ENCODE measurements at regions not wholly inside any gene's neighbourhood (a gene's known extent, or its start where the extent isn't known, plus 50 kb on each side); places are given as distances from the start of the nearest gene placed in this dataset.

DNA sequence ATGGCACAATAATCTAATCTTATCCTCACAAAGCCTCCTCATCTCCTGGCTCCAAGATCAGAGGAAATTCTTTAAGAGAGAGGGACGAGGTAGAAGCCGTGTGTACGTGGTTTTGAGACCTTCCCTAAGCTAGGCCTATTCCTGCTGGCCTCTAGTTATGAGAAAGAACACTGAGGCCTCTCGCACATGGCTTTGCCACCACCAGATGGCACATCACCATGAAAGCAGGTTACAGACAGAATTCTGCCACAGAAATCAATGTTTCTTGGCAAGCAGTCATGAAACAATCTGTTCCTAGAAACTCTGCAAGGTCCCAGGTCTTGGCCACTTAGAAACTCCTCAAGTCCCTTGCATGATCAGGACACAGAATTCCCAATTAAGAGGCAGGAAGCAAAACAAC, 268.2 kb upstream of the TAS2R1 start:
- BruUV-seq (replicated peaks) = no TSS peak
- Histone ChIP-seq H3K36me3 (ENCODE audit: low read depth) (no peaks in the 10 kb centered on the region), H3K4me2 (no peak overlapping the region), H3K9me2 (ENCODE audit: insufficient read depth) (no peaks in the 10 kb centered on the region), H3K27me3 (ENCODE audit: insufficient read depth, low read depth) (no peaks in the 10 kb centered on the region), H3K79me2 (ENCODE audit: low read depth) (no peaks in the 10 kb centered on the region), H3K9me3 (ENCODE audit: insufficient read depth, low read depth) (0 out of 2 replicates have a peak, but pooled peaks cover 11% of the 10 kb centered on the region), H2AFZ (no peak overlapping the region), H3K4me3 (no peak overlapping the region), H3K4me1 (replicated peaks; ENCODE audit: insufficient read depth) (no peaks in the 10 kb centered on the region), H3F3A (ENCODE audit: insufficient read depth, low read depth) (no peaks in the 10 kb centered on the region), H3K27ac (no peak overlapping the region), H4K20me1 (ENCODE audit: insufficient read depth) (no peaks in the 10 kb centered on the region)
- TF ChIP-seq, protein P1, sequence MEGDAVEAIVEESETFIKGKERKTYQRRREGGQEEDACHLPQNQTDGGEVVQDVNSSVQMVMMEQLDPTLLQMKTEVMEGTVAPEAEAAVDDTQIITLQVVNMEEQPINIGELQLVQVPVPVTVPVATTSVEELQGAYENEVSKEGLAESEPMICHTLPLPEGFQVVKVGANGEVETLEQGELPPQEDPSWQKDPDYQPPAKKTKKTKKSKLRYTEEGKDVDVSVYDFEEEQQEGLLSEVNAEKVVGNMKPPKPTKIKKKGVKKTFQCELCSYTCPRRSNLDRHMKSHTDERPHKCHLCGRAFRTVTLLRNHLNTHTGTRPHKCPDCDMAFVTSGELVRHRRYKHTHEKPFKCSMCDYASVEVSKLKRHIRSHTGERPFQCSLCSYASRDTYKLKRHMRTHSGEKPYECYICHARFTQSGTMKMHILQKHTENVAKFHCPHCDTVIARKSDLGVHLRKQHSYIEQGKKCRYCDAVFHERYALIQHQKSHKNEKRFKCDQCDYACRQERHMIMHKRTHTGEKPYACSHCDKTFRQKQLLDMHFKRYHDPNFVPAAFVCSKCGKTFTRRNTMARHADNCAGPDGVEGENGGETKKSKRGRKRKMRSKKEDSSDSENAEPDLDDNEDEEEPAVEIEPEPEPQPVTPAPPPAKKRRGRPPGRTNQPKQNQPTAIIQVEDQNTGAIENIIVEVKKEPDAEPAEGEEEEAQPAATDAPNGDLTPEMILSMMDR (conservative IDR thresholded peaks at IDR 0.05) = peak; percentile 76
- TF ChIP-seq EZH2 (IDR thresholded peaks at IDR 0.05; ENCODE audit: low read depth) = no peak
- no peak for DNase-seq
- intact Hi-C loops (cut with micrococcal nuclease; ENCODE audit: unreplicated experiment) = no loop called here
- ChIA-PET POLR2A (ENCODE audit: unreplicated experiment) (no interaction called here), CTCF (no interaction called here)

DNA sequence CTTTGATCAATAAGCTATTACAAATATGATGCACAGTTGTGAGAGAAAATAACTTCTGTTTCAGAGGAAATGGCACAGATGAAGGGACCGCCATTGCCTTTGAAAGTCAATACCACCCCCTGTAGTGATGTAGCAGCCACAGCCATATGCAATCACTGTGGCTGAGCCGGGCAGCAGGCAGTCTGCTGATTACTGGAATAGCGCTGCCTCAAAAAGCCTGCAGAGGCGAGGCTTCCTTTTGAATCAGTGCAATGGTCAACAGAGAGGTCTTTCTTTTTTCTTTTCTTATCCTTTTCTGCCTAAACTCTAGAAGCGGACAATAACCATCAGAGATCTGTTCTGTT, 265.1 kb upstream of the TAS2R1 start:
- Histone ChIP-seq H3K4me1 (replicated peaks; ENCODE audit: insufficient read depth) (no peaks in the 10 kb centered on the region), H3K9me3 (ENCODE audit: insufficient read depth, low read depth) (0 out of 2 replicates have a peak, but pooled peaks cover 11% of the 10 kb centered on the region), H4K20me1 (ENCODE audit: insufficient read depth) (no peaks in the 10 kb centered on the region), H3K4me2 (no peak overlapping the region), H3K27ac (no peak overlapping the region), H3F3A (ENCODE audit: insufficient read depth, low read depth) (no peaks in the 10 kb centered on the region), H3K79me2 (ENCODE audit: low read depth) (no peaks in the 10 kb centered on the region), H3K27me3 (ENCODE audit: insufficient read depth, low read depth) (no peaks in the 10 kb centered on the region), H3K4me3 (no peak overlapping the region), H3K9me2 (ENCODE audit: insufficient read depth) (no peaks in the 10 kb centered on the region), H3K36me3 (ENCODE audit: low read depth) (no peaks in the 10 kb centered on the region), H2AFZ (no peak overlapping the region)
- CTCF ChIA-PET = no interaction called here
- DNase-seq = no peak
- POLR2A ChIA-PET (ENCODE audit: unreplicated experiment) = interaction anchor here (0.7 kb wide), 1 partner anchor 24 kb away, joined by 3 read pairs; no protein-coding TSS in a partner anchor
- intact Hi-C loops (cut with micrococcal nuclease; ENCODE audit: unreplicated experiment) = no loop called here
- TF ChIP-seq, protein P1 (conservative IDR thresholded peaks at IDR 0.05) = no peak
- no peak for TF ChIP-seq EZH2 (IDR thresholded peaks at IDR 0.05; ENCODE audit: low read depth)
- BruUV-seq (replicated peaks) = no TSS peak

DNA sequence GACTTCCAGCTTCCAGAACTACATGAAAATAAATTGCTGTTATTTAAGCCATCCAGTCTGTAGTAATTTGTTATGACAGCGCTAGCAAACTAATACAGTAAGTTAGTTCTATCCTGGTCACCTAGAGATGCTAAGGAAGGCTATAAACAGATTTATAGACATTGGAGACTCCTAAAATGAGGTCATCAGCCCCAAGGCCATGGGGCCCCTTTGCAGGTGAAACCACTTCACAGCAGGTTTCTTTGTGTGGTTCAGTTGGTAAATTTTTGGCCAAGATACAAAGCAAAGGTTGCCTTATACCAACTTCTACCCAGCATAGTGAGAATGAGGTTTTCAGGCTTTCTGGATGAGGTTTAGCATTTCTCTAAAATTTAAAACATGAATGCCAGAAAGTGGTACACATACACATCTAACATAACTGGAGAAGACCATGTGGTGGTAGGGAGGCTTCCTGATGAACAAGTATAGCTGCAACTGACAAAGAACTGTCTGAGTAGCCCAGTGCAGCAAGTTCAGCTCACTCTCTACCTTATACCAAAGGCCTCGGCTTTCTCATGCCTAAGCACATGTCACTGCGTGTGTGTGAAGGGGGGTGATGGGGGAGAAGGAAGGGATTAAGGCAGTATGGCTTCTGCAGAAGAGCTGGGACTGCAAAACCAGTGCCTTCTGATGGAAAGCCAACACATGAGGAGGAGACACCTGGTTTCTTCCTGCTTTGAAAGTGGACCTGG, 264.6 kb upstream of the TAS2R1 start:
- BruUV-seq (replicated peaks) = no TSS peak
- Histone ChIP-seq H3K4me3 (no peak overlapping the region), H4K20me1 (ENCODE audit: insufficient read depth) (no peaks in the 10 kb centered on the region), H3K36me3 (ENCODE audit: low read depth) (no peaks in the 10 kb centered on the region), H3K4me2 (no peak overlapping the region), H3K4me1 (replicated peaks; ENCODE audit: insufficient read depth) (no peaks in the 10 kb centered on the region), H3F3A (ENCODE audit: insufficient read depth, low read depth) (no peaks in the 10 kb centered on the region), H3K9me3 (ENCODE audit: insufficient read depth, low read depth) (0 out of 2 replicates have a peak, but pooled peaks cover 11% of the 10 kb centered on the region), H3K79me2 (ENCODE audit: low read depth) (no peaks in the 10 kb centered on the region), H3K9me2 (ENCODE audit: insufficient read depth) (no peaks in the 10 kb centered on the region), H3K27me3 (ENCODE audit: insufficient read depth, low read depth) (no peaks in the 10 kb centered on the region), H3K27ac (no peak overlapping the region), H2AFZ (no peak overlapping the region)
- no peak for TF ChIP-seq EZH2 (IDR thresholded peaks at IDR 0.05; ENCODE audit: low read depth)
- TF ChIP-seq, protein P1 (conservative IDR thresholded peaks at IDR 0.05) = no peak
- CTCF ChIA-PET = no interaction called here
- peak in 1 of 2 experiments; percentile 48 for DNase-seq
- intact Hi-C loops (cut with micrococcal nuclease; ENCODE audit: unreplicated experiment) = no loop called here
- POLR2A ChIA-PET (ENCODE audit: unreplicated experiment) = no interaction called here
